GM12891 (cell line): ENCODE measurements at regions not wholly inside any gene's neighbourhood (a gene's known extent, or its start where the extent isn't known, plus 50 kb on each side); places are given as distances from the start of the nearest gene placed in this dataset.

Experiments
- PAX5 ChIP-seq: IDR thresholded peaks from 2 replicates; pipeline ENCODE4 v1.6.1; 2011; ENCODE audit warnings: low read length, moderate library complexity, mild to moderate bottlenecking; ENCODE audit not compliant: insufficient read depth, severe bottlenecking
- POLR2A ChIP-seq: IDR thresholded peaks from 2 replicates; pipeline ENCODE4 v1.6.1; 2011; ENCODE audit warnings: low read depth, low read length, control low read depth
- POLR2AphosphoS5 ChIP-seq: IDR thresholded peaks from 2 replicates; pipeline ENCODE4 v1.6.1; 2011; ENCODE audit warnings: low read depth, low read length, control low read depth

GRCh38 chr2:196431076-196431475 lies 208.4 kb upstream of the CCDC150 start:
- TF ChIP-seq POLR2A (no peak), POLR2AphosphoS5 (no peak), PAX5 (no peak)
